Ishikawa (cell line): ENCODE measurements at regions not wholly inside any gene's neighbourhood (a gene's known extent, or its start where the extent isn't known, plus 50 kb on each side); places are given as distances from the start of the nearest gene placed in this dataset.

Source experiments
- EP300 ChIP-seq: IDR thresholded peaks from 2 replicates; pipeline ENCODE4 v1.6.1; 2012; ENCODE audit warnings: borderline replicate concordance
- FOXM1 ChIP-seq: IDR thresholded peaks from 2 replicates; pipeline ENCODE4 v1.6.1; 2012; ENCODE audit warnings: low read depth, borderline replicate concordance
- TEAD4 ChIP-seq: IDR thresholded peaks from 2 replicates; pipeline ENCODE4 v1.6.1; 2012
- USF1 ChIP-seq: IDR thresholded peaks from 2 replicates; pipeline ENCODE4 v1.6.1; 2012

- TF ChIP-seq EP300 (no peak), USF1 (no peak), FOXM1 (no peak), TEAD4 (no peak)
Observed at GRCh38 chr15:36392676-36393266, 186.7 kb upstream of the CDIN1 start.
